IMR-90 (cell line): ENCODE measurements at regions not wholly inside any gene's neighbourhood (a gene's known extent, or its start where the extent isn't known, plus 50 kb on each side); places are given as distances from the start of the nearest gene placed in this dataset.

Experiments used
- ATAC-seq: fragments of 200-7000 bp; cut with Tn5 transposase; 2 replicates; pipeline ENCODE4 v1.9.1; 2020; ENCODE audit warnings: low read depth, mild to moderate bottlenecking, moderate library complexity
- BruUV-seq: library from RNA; stranded (reverse); fragments of 400-500 nt; replicated peaks from 2 replicates; lab custom pipeline; 2021; lab: Mats Ljungman, UMichigan
- CTCF ChIA-PET: fragments of 300-600 bp; formaldehyde crosslinking; extraction: SDS; loops from one replicate; lab custom pipeline; 2021; ENCODE audit warnings: antibody characterized with exemption; lab: Yijun Ruan, JAX
- POLR2A ChIA-PET: fragments of 300-600 bp; sonication (Branson Sonifier 250); formaldehyde crosslinking; loops from one replicate; lab custom pipeline; 2022; ENCODE audit warnings: antibody characterized with exemption; ENCODE audit not compliant: unreplicated experiment; lab: Charles Lee
- DNase-seq: peaks from one replicate; pipeline ENCODE4 v3.0.0; 2013
- H2AFZ ChIP-seq: replicated peaks from 2 replicates; pipeline ENCODE3; 2013; ENCODE audit warnings: low read length, mild to moderate bottlenecking; ENCODE audit not compliant: poor library complexity
- H2AK5ac ChIP-seq: 2 replicates; pipeline ENCODE4 v1.6.1; 2013; ENCODE audit warnings: low read depth, low read length, inconsistent platforms
- H2AK9ac ChIP-seq: replicated peaks from 2 replicates; pipeline ENCODE3; 2013; ENCODE audit warnings: mild to moderate bottlenecking, low read depth, low read length, moderate library complexity; ENCODE audit not compliant: poor library complexity
- H2BK120ac ChIP-seq: 2 replicates; pipeline ENCODE4 v1.6.1; 2013; ENCODE audit warnings: low read depth, low read length, inconsistent platforms
- H2BK15ac ChIP-seq: 3 replicates; pipeline ENCODE4 v1.6.1; 2013; ENCODE audit warnings: low read depth, low read length, inconsistent platforms
- H2BK20ac ChIP-seq: 2 replicates; pipeline ENCODE4 v1.6.1; 2013; ENCODE audit warnings: low read depth, mild to moderate bottlenecking, inconsistent platforms, low read length, moderate library complexity
- H2BK5ac ChIP-seq: 2 replicates; pipeline ENCODE4 v1.6.1; 2013; ENCODE audit warnings: mild to moderate bottlenecking, low read depth, low read length, inconsistent platforms; ENCODE audit not compliant: poor library complexity, severe bottlenecking
- H3K14ac ChIP-seq: replicated peaks from 2 replicates; pipeline ENCODE4 v1.6.1; 2013; ENCODE audit warnings: low read depth, low read length, inconsistent platforms
- H3K18ac ChIP-seq: 2 replicates; pipeline ENCODE4 v1.6.1; 2013; ENCODE audit warnings: low read depth, low read length, control low read depth
- H3K23ac ChIP-seq: 2 replicates; pipeline ENCODE4 v1.6.1; 2013; ENCODE audit warnings: low read depth, low read length, inconsistent platforms
- H3K27ac ChIP-seq: 2 replicates; pipeline ENCODE4 v1.5.1; 2013; ENCODE audit warnings: mild to moderate bottlenecking, control low read depth, low read length; ENCODE audit not compliant: insufficient read depth
- H3K27me3 ChIP-seq: 2 replicates; pipeline ENCODE4 v1.6.1; 2013; ENCODE audit warnings: low read length; ENCODE audit not compliant: control insufficient read depth, insufficient read depth
- H3K36me3 ChIP-seq: 2 replicates; pipeline ENCODE4 v1.6.1; 2013; ENCODE audit warnings: low read length, mixed read lengths; ENCODE audit not compliant: control insufficient read depth, insufficient read depth
- H3K4ac ChIP-seq: 2 replicates; pipeline ENCODE4 v1.6.1; 2013; ENCODE audit warnings: low read depth, low read length, inconsistent platforms
- H3K4me1 ChIP-seq: 2 replicates; pipeline ENCODE4 v1.6.1; 2013; ENCODE audit warnings: low read length, mixed read lengths; ENCODE audit not compliant: control insufficient read depth, insufficient read depth
- H3K4me2 ChIP-seq: 2 replicates; pipeline ENCODE4 v1.6.1; 2013; ENCODE audit warnings: low read depth, mild to moderate bottlenecking, control low read depth, low read length, moderate library complexity
- H3K4me3 ChIP-seq: 2 replicates; pipeline ENCODE4 v1.5.1; 2013; ENCODE audit warnings: low read depth, mild to moderate bottlenecking, control low read depth, low read length, moderate library complexity; ENCODE audit not compliant: insufficient read depth
- H3K56ac ChIP-seq: 2 replicates; pipeline ENCODE4 v1.6.1; 2013; ENCODE audit warnings: low read length, inconsistent platforms; ENCODE audit not compliant: insufficient read depth; ENCODE audit errors: extremely low read depth
- H3K79me1 ChIP-seq, 2 experiments: 2 replicates each; pipeline ENCODE4 v1.6.1; 2013; ENCODE audit warnings: low read length in 2 of 2, inconsistent platforms in 1 of 2, low read depth in 1 of 2
- H3K9ac ChIP-seq: 2 replicates; pipeline ENCODE4 v1.6.1; 2013; ENCODE audit warnings: low read depth, low read length, control low read depth
- H3K9me1 ChIP-seq: 2 replicates; pipeline ENCODE4 v1.6.1; 2013; ENCODE audit warnings: low read length, inconsistent platforms; ENCODE audit not compliant: insufficient read depth
- H3K9me3 ChIP-seq: 2 replicates; pipeline ENCODE4 v1.6.1; 2013; ENCODE audit warnings: low read length; ENCODE audit not compliant: control insufficient read depth, insufficient read depth
- H4K20me1 ChIP-seq: 2 replicates; pipeline ENCODE4 v1.6.1; 2013; ENCODE audit warnings: low read length, inconsistent platforms; ENCODE audit not compliant: insufficient read depth
- H4K5ac ChIP-seq: 2 replicates; pipeline ENCODE4 v1.6.1; 2013; ENCODE audit warnings: mild to moderate bottlenecking, low read depth, low read length, control low read depth
- H4K8ac ChIP-seq, 2 experiments: 2 replicates each; pipeline ENCODE4 v1.6.1; 2013; ENCODE audit warnings: low read depth in 2 of 2, low read length in 2 of 2, control low read depth in 1 of 2, inconsistent platforms in 1 of 2
- H4K91ac ChIP-seq: 2 replicates; pipeline ENCODE4 v1.6.1; 2013; ENCODE audit warnings: low read depth, low read length, inconsistent platforms; ENCODE audit not compliant: insufficient read depth
- BHLHE40 ChIP-seq: fragments of 150-350 bp; IDR thresholded peaks from 2 replicates; pipeline ENCODE4 v1.6.1; 2016; ENCODE audit warnings: mild to moderate bottlenecking, low read depth, low read length
- CEBPB ChIP-seq: IDR thresholded peaks from 2 replicates; pipeline ENCODE4 v1.6.1; 2012; ENCODE audit warnings: low read depth, low read length, improper control_type of control experiment
- CHD1 ChIP-seq: IDR thresholded peaks from 2 replicates; pipeline ENCODE4 v1.6.1; 2012; ENCODE audit warnings: low read depth, low read length, improper control_type of control experiment
- MAFK ChIP-seq: IDR thresholded peaks from 2 replicates; pipeline ENCODE4 v1.6.1; 2012; ENCODE audit warnings: low read depth, low read length, improper control_type of control experiment
- MAZ ChIP-seq: IDR thresholded peaks from 2 replicates; pipeline ENCODE4 v1.6.1; 2012; ENCODE audit warnings: low read depth, mild to moderate bottlenecking, low read length, improper control_type of control experiment, moderate library complexity, borderline replicate concordance
- MXI1 ChIP-seq: IDR thresholded peaks from 2 replicates; pipeline ENCODE4 v1.6.1; 2012; ENCODE audit warnings: low read depth, mild to moderate bottlenecking, low read length, moderate library complexity, borderline replicate concordance
- NFE2L2 ChIP-seq: fragments of 150-350 bp; IDR thresholded peaks from 2 replicates; pipeline ENCODE4 v1.6.1; 2016; ENCODE audit warnings: low read depth, mild to moderate bottlenecking, low read length
- POLR2A ChIP-seq: IDR thresholded peaks from 2 replicates; pipeline ENCODE4 v1.6.1; 2012; ENCODE audit warnings: mild to moderate bottlenecking, low read depth, low read length
- RAD21 ChIP-seq: IDR thresholded peaks from 2 replicates; pipeline ENCODE4 v1.6.1; 2012; ENCODE audit warnings: low read length, improper control_type of control experiment
- RFX5 ChIP-seq: IDR thresholded peaks from 2 replicates; pipeline ENCODE4 v1.8.0; 2012; ENCODE audit warnings: low read depth, mild to moderate bottlenecking, low read length, moderate library complexity
- SMC3 ChIP-seq: fragments of 150-350 bp; IDR thresholded peaks from 2 replicates; pipeline ENCODE4 v1.6.1; 2016; ENCODE audit warnings: low read depth, mild to moderate bottlenecking, antibody characterized with exemption, low read length, moderate library complexity
- dilution Hi-C: fragments of 300-500 bp; cut with HindIII; formaldehyde crosslinking; loops from one replicate; pipeline ENCODE4 v1.14.3; 2018; ENCODE audit warnings: low sequenced_read_pairs; ENCODE audit not compliant: unreplicated experiment
- in situ Hi-C: fragments of 300-500 bp; cut with MboI; formaldehyde crosslinking; loops from 3 replicates; pipeline ENCODE4 v1.14.3; 2019; ENCODE audit warnings: low sequenced_read_pairs, inconsistent platforms, mixed read lengths
- intact Hi-C: fragments of 100-400 bp; cut with micrococcal nuclease; formaldehyde crosslinking; loops from 2 replicates; pipeline ENCODE4 v1.10.0; 2022

- H3K9ac ChIP-seq, result no peak overlapping the region
- H2AK5ac ChIP-seq, result no peak overlapping the region
- H3K4me2 ChIP-seq, result no peak overlapping the region
- H2BK5ac ChIP-seq, result no peak overlapping the region
- no peaks in the 10 kb centered on the region for H3K4me1 ChIP-seq
- TF ChIP-seq MXI1 (no peak), BHLHE40 (no peak), CEBPB (no peak), SMC3 (no peak), RAD21 (no peak), MAZ (no peak), CHD1 (no peak), NFE2L2 (no peak), POLR2A (no peak), RFX5 (no peak), MAFK (no peak)
- H3K56ac ChIP-seq, result no peak overlapping the region
- intact Hi-C loops (no loop called here), dilution Hi-C loops (no loop called here), in situ Hi-C loops (no loop called here)
- H4K20me1 ChIP-seq, result no peaks in the 10 kb centered on the region
- no peak overlapping the region for H3K14ac ChIP-seq
- no peak overlapping the region for H2AFZ ChIP-seq
- no peak overlapping the region for H3K4ac ChIP-seq
- H3K23ac ChIP-seq, result no peak overlapping the region
- BruUV-seq, result no TSS peak
- H3K27ac ChIP-seq, result no peak overlapping the region
- peaks cover 2% of the 10 kb centered on the region; the same call in 1 of the 2 replicates for H3K9me3 ChIP-seq
- no peak overlapping the region for H2BK120ac ChIP-seq
- H4K91ac ChIP-seq, result no peak overlapping the region
- no peak for ATAC-seq
- no peak overlapping the region for H4K5ac ChIP-seq
- ChIA-PET CTCF (interaction anchor here (0.6 kb wide), 1 partner anchor 9 kb away, joined by 6 read pairs; no protein-coding TSS in a partner anchor), POLR2A (no interaction called here)
- no peaks in the 10 kb centered on the region for H3K79me1 ChIP-seq
- H2BK15ac ChIP-seq, result no peak overlapping the region
- H2AK9ac ChIP-seq, result no peak overlapping the region
- no peak overlapping the region for H3K4me3 ChIP-seq
- H2BK20ac ChIP-seq, result no peak overlapping the region
- no peak overlapping the region for H3K18ac ChIP-seq
- DNase-seq, result no peak
- no peak overlapping the region for H4K8ac ChIP-seq
- no peaks in the 10 kb centered on the region for H3K36me3 ChIP-seq
- H3K9me1 ChIP-seq, result no peaks in the 10 kb centered on the region
- H3K27me3 ChIP-seq, result no peaks in the 10 kb centered on the region
Measured at GRCh38 chr12:73625226-73625625, 912.4 kb upstream of the ATXN7L3B start.
